ENCODE measurements at regions not wholly inside any gene's neighbourhood (a gene's known extent, or its start where the extent isn't known, plus 50 kb on each side); places are given as distances from the start of the nearest gene placed in this dataset.

- no peaks in the 10 kb centered on the region for H3K4me1 ChIP-seq
- H3K27ac ChIP-seq: no peak overlapping the region
- 74 to 92% (median 82%) methylated on average over 5 of the region's 5 CpGs for WGBS, 4 donors
- H3K4me3 ChIP-seq: no peak overlapping the region
- intact Hi-C loops (cut with DNase I): loop anchor here in 1 of 10 donors (5.0 kb wide), 1 partner anchor 38 kb away; no protein-coding TSS in a partner anchor
- no peak for DNase-seq
- no peak for ATAC-seq
- TF ChIP-seq CTCF (IDR thresholded peaks at IDR 0.05) (no peak), POLR2A (IDR thresholded peaks at IDR 0.05) (no peak)
- no peaks in the 10 kb centered on the region for H3K36me3 ChIP-seq
- peaks cover 0 to 50% (median 24%) of the 10 kb centered on the region in 9 donors for H3K27me3 ChIP-seq
- H3K9me3 ChIP-seq: no peaks in the 10 kb centered on the region
These were observed 107.6 kb upstream of the LHX1 start for GRCh38 chr17:36829676-36830075.

GRCh38 chr17:36833279-36833678 lies 104.0 kb upstream of the LHX1 start:
- Histone ChIP-seq H3K4me3 (no peak overlapping the region), H3K36me3 (no peaks in the 10 kb centered on the region), H3K27ac (no peak overlapping the region), H3K27me3 (peaks cover 0 to 14% (median 0%) of the 10 kb centered on the region in 9 donors), H3K4me1 (no peaks in the 10 kb centered on the region), H3K9me3 (peaks cover 0 to 3% (median 0%) of the 10 kb centered on the region in 12 donors)
- TF ChIP-seq CTCF (IDR thresholded peaks at IDR 0.05) (no peak), POLR2A (IDR thresholded peaks at IDR 0.05) (no peak)
- ATAC-seq (no peak), DNase-seq (no peak)
- intact Hi-C loops (cut with DNase I): no loop called here
- WGBS, 4 donors: 49 to 100% (median 99%) methylated on average over 1 of the region's 1 CpG

GRCh38 chr17:36835036-36835435 lies 102.2 kb upstream of the LHX1 start:
- Histone ChIP-seq H3K27ac (no peak overlapping the region), H3K9me3 (peaks cover 0 to 3% (median 0%) of the 10 kb centered on the region in 12 donors), H3K36me3 (no peaks in the 10 kb centered on the region), H3K27me3 (peaks cover 0 to 13% (median 0%) of the 10 kb centered on the region in 9 donors), H3K4me1 (no peaks in the 10 kb centered on the region), H3K4me3 (no peak overlapping the region)
- DNase-seq: no peak
- WGBS, 4 donors: 65 to 93% (median 85%) methylated on average over 4 of the region's 4 CpGs
- no peak for ATAC-seq
- intact Hi-C loops (cut with DNase I): no loop called here
- no peak for TF ChIP-seq CTCF (IDR thresholded peaks at IDR 0.05)
- no peak for TF ChIP-seq POLR2A (IDR thresholded peaks at IDR 0.05)

GRCh38 chr17:36837195-36837938 lies 99.9 kb upstream of the LHX1 start:
- H3K9me3 ChIP-seq: peaks cover 0 to 5% (median 0%) of the 10 kb centered on the region in 12 donors
- no peak overlapping the region for H3K4me3 ChIP-seq
- DNase-seq: no peak
- intact Hi-C loops (cut with DNase I): no loop called here
- WGBS, 4 donors: 52 to 58% (median 58%) methylated on average over 14 of the region's 14 CpGs
- H3K27ac ChIP-seq: no peak overlapping the region
- H3K27me3 ChIP-seq: peaks cover 0 to 27% (median 0%) of the 10 kb centered on the region in 9 donors
- TF ChIP-seq POLR2A (IDR thresholded peaks at IDR 0.05): no peak
- no peak for TF ChIP-seq CTCF (IDR thresholded peaks at IDR 0.05)
- no peak for ATAC-seq
- no peaks in the 10 kb centered on the region for H3K36me3 ChIP-seq
- H3K4me1 ChIP-seq: no peaks in the 10 kb centered on the region
